AG09309 (cell line): ENCODE measurements at regions not wholly inside any gene's neighbourhood (a gene's known extent, or its start where the extent isn't known, plus 50 kb on each side); places are given as distances from the start of the nearest gene placed in this dataset.

Source experiments
- DNase-seq: peaks from one replicate; pipeline ENCODE4 v3.0.0-alpha.2; 2010; ENCODE audit warnings: low read depth
- H3K4me3 ChIP-seq: 2 replicates; pipeline ENCODE4 v1.5.1; 2011; ENCODE audit warnings: mild to moderate bottlenecking, low read depth, low read length, moderate library complexity; ENCODE audit not compliant: control insufficient read depth
- TF ChIP-seq, protein P1 (sequence below): IDR thresholded peaks from 2 replicates; pipeline ENCODE4 v1.5.1; 2011; ENCODE audit warnings: mild to moderate bottlenecking, low read depth, low read length, inconsistent platforms; ENCODE audit not compliant: insufficient read depth, control insufficient read depth; ENCODE audit errors: missing control alignments

DNA sequence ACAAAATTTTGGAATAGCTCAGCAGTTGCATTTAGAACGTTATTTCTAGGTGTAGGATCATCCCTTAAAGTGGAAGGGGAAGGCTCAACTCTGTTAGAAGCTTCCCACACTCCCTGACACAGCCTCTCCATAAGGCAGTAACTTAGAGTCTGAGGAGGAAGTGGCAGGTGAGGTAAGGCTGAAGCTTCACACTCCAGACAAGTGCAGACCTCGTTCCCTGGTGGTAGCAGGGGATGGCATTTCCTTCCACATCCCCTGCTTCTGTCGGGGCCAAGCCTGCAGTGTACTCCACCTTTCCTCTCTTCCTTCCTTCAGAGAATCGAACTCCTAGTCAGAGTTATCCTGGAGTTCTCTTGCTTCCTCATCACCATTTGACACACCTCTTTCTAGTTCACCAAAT, 224.7 kb downstream of the CYRIA start:
- H3K4me3 ChIP-seq: no peak overlapping the region
- TF ChIP-seq, protein P1, sequence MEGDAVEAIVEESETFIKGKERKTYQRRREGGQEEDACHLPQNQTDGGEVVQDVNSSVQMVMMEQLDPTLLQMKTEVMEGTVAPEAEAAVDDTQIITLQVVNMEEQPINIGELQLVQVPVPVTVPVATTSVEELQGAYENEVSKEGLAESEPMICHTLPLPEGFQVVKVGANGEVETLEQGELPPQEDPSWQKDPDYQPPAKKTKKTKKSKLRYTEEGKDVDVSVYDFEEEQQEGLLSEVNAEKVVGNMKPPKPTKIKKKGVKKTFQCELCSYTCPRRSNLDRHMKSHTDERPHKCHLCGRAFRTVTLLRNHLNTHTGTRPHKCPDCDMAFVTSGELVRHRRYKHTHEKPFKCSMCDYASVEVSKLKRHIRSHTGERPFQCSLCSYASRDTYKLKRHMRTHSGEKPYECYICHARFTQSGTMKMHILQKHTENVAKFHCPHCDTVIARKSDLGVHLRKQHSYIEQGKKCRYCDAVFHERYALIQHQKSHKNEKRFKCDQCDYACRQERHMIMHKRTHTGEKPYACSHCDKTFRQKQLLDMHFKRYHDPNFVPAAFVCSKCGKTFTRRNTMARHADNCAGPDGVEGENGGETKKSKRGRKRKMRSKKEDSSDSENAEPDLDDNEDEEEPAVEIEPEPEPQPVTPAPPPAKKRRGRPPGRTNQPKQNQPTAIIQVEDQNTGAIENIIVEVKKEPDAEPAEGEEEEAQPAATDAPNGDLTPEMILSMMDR: no peak
- no peak for DNase-seq

GRCh38 chr2:16438613-16439321, 226.9 kb downstream of the CYRIA start:
- no peak overlapping the region for H3K4me3 ChIP-seq
- DNase-seq: no peak
- TF ChIP-seq, protein P1: no peak

- no peak for DNase-seq
- TF ChIP-seq, protein P1: no peak
- H3K4me3 ChIP-seq: no peak overlapping the region
Measured at GRCh38 chr2:16437189-16437588, 228.4 kb downstream of the CYRIA start.

DNA sequence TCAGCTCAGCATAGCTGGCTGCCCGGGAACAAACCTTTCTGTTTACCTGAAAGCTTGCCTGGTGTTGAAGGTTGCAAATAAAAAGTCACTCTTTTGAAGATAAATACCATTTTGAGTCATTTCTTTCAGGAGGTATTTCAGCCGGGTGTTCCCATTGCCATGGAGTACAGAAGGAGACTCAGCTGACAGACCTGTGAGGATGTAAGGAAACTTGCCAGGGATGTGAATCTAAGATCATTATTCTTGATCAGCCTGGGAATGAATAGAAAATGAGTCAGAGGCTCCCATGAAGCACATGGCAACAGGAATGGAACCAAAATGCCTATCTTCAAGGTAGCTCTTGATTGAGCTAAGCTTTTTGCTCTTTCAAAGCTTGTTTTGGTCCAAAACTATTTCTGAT, 231.2 kb downstream of the CYRIA start:
- no peak overlapping the region for H3K4me3 ChIP-seq
- TF ChIP-seq, protein P1: no peak
- no peak for DNase-seq

GRCh38 chr2:16430846-16431245, 234.8 kb downstream of the CYRIA start:
- DNase-seq: no peak
- no peak overlapping the region for H3K4me3 ChIP-seq
- TF ChIP-seq, protein P1: no peak

DNA sequence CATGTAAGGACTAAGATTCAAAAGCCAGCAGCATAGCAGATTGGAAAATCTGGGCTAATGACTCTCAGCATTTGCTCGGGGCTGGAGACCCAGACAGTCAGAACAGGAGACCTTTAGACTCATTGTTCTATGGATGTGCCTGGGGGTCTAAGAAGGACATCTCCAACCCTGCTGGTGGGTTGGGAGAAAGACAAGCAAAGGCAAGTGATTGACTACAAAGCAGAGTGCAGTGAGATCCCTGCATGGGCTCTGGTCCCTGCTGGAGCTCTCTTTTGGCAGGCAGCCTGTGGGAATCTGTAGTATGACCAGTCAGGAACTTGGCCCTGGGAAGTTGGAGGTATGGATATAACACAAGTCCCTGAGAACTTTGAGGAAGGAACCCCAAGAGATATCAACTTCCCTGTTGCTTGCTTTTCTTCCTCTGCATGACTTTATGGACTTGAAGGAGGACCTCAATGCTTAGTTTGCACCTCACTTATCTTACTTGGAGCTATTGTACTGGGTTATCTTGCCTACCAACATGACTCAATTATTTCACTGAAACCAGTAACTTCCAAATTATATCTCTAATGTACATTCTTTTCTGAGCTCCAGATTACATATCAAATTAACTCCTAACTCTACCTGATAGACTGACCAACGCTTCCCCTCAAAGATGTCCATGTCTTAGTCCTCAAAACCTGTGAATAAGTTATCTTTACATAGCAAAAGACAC, 236.0 kb downstream of the CYRIA start:
- TF ChIP-seq, protein P1: no peak
- no peak overlapping the region for H3K4me3 ChIP-seq
- DNase-seq: no peak
